ENCODE measurements at regions not wholly inside any gene's neighbourhood (a gene's known extent, or its start where the extent isn't known, plus 50 kb on each side); places are given as distances from the start of the nearest gene placed in this dataset.

GRCh38 chr11:16613512-16614381 lies 124.7 kb upstream of the C11orf58 start:
- peak; percentile 61 for TF ChIP-seq CTCF (IDR thresholded peaks at IDR 0.05)
- TF ChIP-seq EZH2 (IDR thresholded peaks at IDR 0.05; ENCODE audit: borderline replicate concordance, insufficient read depth, low read depth, low read length, poor library complexity, severe bottlenecking), result no peak
